Spinal cord (tissue), 9 donors: ENCODE measurements at regions not wholly inside any gene's neighbourhood (a gene's known extent, or its start where the extent isn't known, plus 50 kb on each side); places are given as distances from the start of the nearest gene placed in this dataset.

Experiments
- DNase-seq, 6 donors: peaks; one replicate each; pipeline versions ENCODE4 v3.0.0 to v3.0.0-alpha.2; 2013 to 2015; ENCODE audit warnings: low spot score in 6 of 6, low read depth in 4 of 6
- H3K27ac ChIP-seq: one replicate; pipeline ENCODE4 v1.5.1; 2013; ENCODE audit warnings: low read depth, low read length, control low read depth
- H3K27me3 ChIP-seq: one replicate; pipeline ENCODE4 v1.6.1; 2013; ENCODE audit warnings: low read length; ENCODE audit not compliant: control insufficient read depth, insufficient read depth
- H3K36me3 ChIP-seq: one replicate; pipeline ENCODE4 v1.6.1; 2013; ENCODE audit warnings: low read length; ENCODE audit not compliant: control insufficient read depth, insufficient read depth
- H3K4me1 ChIP-seq: one replicate; pipeline ENCODE4 v1.6.1; 2013; ENCODE audit warnings: low read length; ENCODE audit not compliant: control insufficient read depth, insufficient read depth
- H3K4me3 ChIP-seq: one replicate; pipeline ENCODE4 v1.5.1; 2013; ENCODE audit warnings: low read depth, low read length, control low read depth
- H3K9me3 ChIP-seq: one replicate; pipeline ENCODE4 v1.6.1; 2013; ENCODE audit warnings: low read length; ENCODE audit not compliant: control insufficient read depth, insufficient read depth
- WGBS: methylation state at CpG from one replicate; pipeline ENCODE4 v1.1.5; 2013; ENCODE audit warnings: missing lambda C conversion rate; ENCODE audit not compliant: insufficient coverage; 5-methylcytosine and 5-hydroxymethylcytosine counted together
- donor health status: healthy.

DNA sequence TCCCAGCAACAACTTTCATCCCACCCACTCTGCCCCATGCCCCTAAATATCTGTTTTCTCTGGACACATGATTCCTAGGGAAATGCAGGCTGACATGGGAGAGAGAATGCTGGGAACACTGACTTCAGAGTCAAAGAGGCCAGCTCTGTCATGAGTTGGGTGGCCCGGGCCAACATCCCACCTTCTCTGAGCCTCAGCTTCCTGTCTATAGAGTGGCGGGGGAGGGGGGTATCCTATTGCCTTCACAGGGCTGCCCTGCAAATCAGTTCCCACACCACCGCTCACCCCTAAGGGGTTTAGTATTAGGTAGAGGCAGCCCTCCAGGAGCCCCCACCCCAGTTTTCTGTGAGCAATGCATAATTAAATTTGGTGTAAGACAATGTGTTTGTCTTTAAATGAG lies 175.0 kb upstream of the NCAM1 start:
- Histone ChIP-seq H3K4me1 (peaks cover 15% of the 10 kb centered on the region), H3K4me3 (no peak overlapping the region), H3K9me3 (no peaks in the 10 kb centered on the region), H3K36me3 (no peaks in the 10 kb centered on the region), H3K27me3 (no peaks in the 10 kb centered on the region), H3K27ac (no peak overlapping the region)
- DNase-seq: no peak
- no CpG with 5 or more reads among the region's 3 CpGs for WGBS

DNA sequence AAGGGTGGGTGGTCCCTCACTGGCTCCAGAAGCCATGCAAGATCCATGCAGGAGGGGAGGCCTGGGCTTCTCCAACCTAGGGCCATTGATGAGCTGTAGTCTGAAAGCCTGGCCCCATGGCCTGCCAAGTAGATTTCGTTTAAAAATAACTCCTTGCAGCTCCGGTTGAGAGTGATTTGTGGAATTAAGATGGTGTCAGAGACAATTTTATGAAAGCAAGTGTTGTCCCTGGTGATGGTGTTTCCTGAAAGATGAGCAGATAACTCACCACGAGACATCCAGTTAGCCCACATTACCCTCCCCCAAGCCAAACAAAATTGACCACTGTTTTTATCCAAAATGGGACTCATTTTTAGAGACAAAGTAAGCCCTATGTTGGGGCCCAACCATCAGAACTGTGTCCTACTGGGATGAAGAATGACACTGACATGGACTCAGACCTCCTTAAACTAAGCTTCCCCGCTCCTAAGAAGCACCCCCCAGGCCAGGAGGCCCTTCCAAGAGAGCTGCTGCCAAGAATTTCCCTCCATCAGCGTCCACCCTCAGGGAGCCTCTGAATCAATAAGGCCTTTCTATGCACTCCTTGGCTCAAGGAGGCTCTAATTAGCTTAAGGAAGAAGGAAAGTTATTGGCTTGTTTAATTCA lies 174.2 kb upstream of the NCAM1 start:
- Histone ChIP-seq H3K4me1 (peaks cover 11% of the 10 kb centered on the region), H3K4me3 (no peak overlapping the region), H3K36me3 (no peaks in the 10 kb centered on the region), H3K27me3 (no peaks in the 10 kb centered on the region), H3K27ac (no peak overlapping the region), H3K9me3 (no peaks in the 10 kb centered on the region)
- DNase-seq: no peak
- WGBS: 65% methylated on average over 3 of the region's 5 CpGs

DNA sequence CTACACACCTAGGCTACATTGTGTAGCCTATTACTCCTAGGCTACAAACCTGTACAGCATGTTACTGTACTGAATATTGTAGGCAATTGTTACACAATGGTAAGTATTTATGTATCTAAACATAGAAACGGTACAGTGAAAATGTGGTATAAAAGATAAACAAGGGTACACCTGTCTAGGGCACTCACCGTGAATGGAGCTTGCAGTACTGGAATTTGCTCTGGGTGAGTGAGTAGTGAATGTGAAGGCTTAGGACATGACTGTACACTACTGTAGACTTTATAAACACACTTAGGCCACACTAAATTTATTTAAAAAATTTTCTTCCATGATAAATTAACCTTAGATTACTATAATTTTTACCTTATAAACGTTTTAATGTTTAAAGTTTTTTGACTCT lies 171.7 kb upstream of the NCAM1 start:
- no peaks in the 10 kb centered on the region for H3K27me3 ChIP-seq
- H3K27ac ChIP-seq: no peak overlapping the region
- H3K36me3 ChIP-seq: no peaks in the 10 kb centered on the region
- H3K9me3 ChIP-seq: no peaks in the 10 kb centered on the region
- DNase-seq: no peak
- no CpG with 5 or more reads among the region's 3 CpGs for WGBS
- H3K4me3 ChIP-seq: no peak overlapping the region
- H3K4me1 ChIP-seq: peaks cover 8% of the 10 kb centered on the region

GRCh38 chr11:112790286-112790685 lies 170.9 kb upstream of the NCAM1 start:
- no peak overlapping the region for H3K4me3 ChIP-seq
- no peak overlapping the region for H3K27ac ChIP-seq
- no peaks in the 10 kb centered on the region for H3K36me3 ChIP-seq
- H3K9me3 ChIP-seq: no peaks in the 10 kb centered on the region
- H3K27me3 ChIP-seq: no peaks in the 10 kb centered on the region
- DNase-seq: no peak
- H3K4me1 ChIP-seq: peaks cover 7% of the 10 kb centered on the region
- WGBS: 100% methylated on average over 1 of the region's 3 CpGs

GRCh38 chr11:112792070-112792469 lies 169.2 kb upstream of the NCAM1 start:
- Histone ChIP-seq H3K27ac (no peak overlapping the region), H3K4me1 (peaks cover 23% of the 10 kb centered on the region), H3K27me3 (no peaks in the 10 kb centered on the region), H3K9me3 (no peaks in the 10 kb centered on the region), H3K4me3 (no peak overlapping the region), H3K36me3 (no peaks in the 10 kb centered on the region)
- WGBS: 100% methylated on average over 1 of the region's 5 CpGs
- no peak for DNase-seq

DNA sequence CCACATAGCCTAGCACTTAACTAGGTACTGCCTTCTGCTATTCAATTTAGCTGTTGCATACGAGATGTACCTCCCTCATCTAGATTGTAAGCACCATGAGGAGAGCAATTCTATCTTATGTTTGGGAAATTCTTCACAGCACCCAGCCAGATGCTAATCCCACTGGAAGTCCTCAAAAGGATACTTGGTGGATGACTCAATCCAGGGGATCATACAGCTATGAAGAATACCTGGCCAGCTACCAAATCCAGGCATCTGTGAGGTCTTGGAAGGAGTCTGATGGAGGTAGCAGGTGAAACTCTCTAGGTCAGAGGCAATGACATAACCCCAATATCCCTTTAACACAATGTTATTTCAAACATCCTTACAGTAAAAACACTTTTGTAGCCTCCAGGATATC lies 167.8 kb upstream of the NCAM1 start:
- H3K36me3 ChIP-seq: no peaks in the 10 kb centered on the region
- H3K9me3 ChIP-seq: no peaks in the 10 kb centered on the region
- peaks cover 35% of the 10 kb centered on the region for H3K4me1 ChIP-seq
- H3K27me3 ChIP-seq: no peaks in the 10 kb centered on the region
- H3K27ac ChIP-seq: no peak overlapping the region
- no CpG with 5 or more reads among the region's 1 CpG for whole genome bisulfite sequencing
- no peak for DNase-seq
- no peak overlapping the region for H3K4me3 ChIP-seq

DNA sequence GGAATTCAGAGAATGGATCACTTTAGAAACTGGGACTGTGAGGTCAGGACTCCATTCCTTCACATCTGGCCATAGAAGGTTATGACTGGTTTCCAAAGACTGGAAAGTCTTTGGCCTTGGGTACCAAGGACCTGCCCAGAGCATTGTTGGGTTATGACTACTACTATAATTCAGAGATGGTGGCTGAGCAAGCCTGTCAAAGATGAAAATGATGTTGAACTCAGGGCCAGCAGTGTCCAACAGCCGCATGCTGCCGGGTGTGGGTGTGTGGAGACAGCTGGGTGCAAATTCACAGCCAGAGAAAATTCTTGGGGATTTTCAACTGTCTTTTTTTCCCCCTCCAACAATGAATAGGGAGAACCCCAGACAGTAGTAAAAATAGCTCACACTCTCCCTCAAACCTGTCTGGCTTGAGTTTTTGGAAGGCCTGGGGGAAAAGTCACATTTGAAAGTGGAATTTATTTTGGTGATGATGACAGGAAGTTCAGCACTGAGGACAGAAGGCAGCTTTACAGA lies 166.8 kb upstream of the NCAM1 start:
- no peaks in the 10 kb centered on the region for H3K27me3 ChIP-seq
- H3K9me3 ChIP-seq: no peaks in the 10 kb centered on the region
- no peak overlapping the region for H3K4me3 ChIP-seq
- WGBS: no CpG with 5 or more reads among the region's 2 CpGs
- H3K4me1 ChIP-seq: peaks cover 45% of the 10 kb centered on the region
- H3K36me3 ChIP-seq: no peaks in the 10 kb centered on the region
- DNase-seq: no peak
- no peak overlapping the region for H3K27ac ChIP-seq

- Histone ChIP-seq H3K4me1 (peaks cover 47% of the 10 kb centered on the region), H3K27me3 (no peaks in the 10 kb centered on the region), H3K4me3 (no peak overlapping the region), H3K36me3 (no peaks in the 10 kb centered on the region), H3K9me3 (no peaks in the 10 kb centered on the region), H3K27ac (no peak overlapping the region)
- DNase-seq: peak in 1 of 6 donors; percentile 70
- 20% methylated on average over 7 of the region's 14 CpGs for WGBS
These were observed 165.9 kb upstream of the NCAM1 start for GRCh38 chr11:112795142-112795815.

- no peak overlapping the region for H3K4me3 ChIP-seq
- peak in 5 of 6 donors; percentile 47 to 87 (median 67) for DNase-seq
- H3K27ac ChIP-seq: peak overlapping the region; percentile 49
- no peaks in the 10 kb centered on the region for H3K9me3 ChIP-seq
- WGBS: 22% methylated on average over 13 of the region's 17 CpGs
- peaks cover 53% of the 10 kb centered on the region for H3K4me1 ChIP-seq
- no peaks in the 10 kb centered on the region for H3K36me3 ChIP-seq
- no peaks in the 10 kb centered on the region for H3K27me3 ChIP-seq
These were observed 165.1 kb upstream of the NCAM1 start for GRCh38 chr11:112795911-112796649.
